NCI-H2107 (cell line): ENCODE measurements at regions not wholly inside any gene's neighbourhood (a gene's known extent, or its start where the extent isn't known, plus 50 kb on each side); places are given as distances from the start of the nearest gene placed in this dataset.
"Not testable (repeated sequence)": the region's sequence is repeated elsewhere in the genome, so short reads cannot be mapped to it uniquely, and the experiment has no call there.

Experiments used
- DNase-seq: peaks from one replicate; lab custom pipeline; 2025; lab: John Stamatoyannopoulos, UW

GRCh38 chr20:4469910-4470309, 216.3 kb upstream of the PRNP start:
- DNase-seq, result no peak

GRCh38 chr20:4468114-4468513, 218.1 kb upstream of the PRNP start:
- no peak for DNase-seq

- no peak for DNase-seq
These were observed 216.9 kb upstream of the ADRA1D start for GRCh38 chr20:4465855-4466545.

- no peak for DNase-seq
These were observed 216.1 kb upstream of the ADRA1D start for GRCh38 chr20:4465212-4465611.

- not testable (repeated sequence) for DNase-seq
These were observed 213.7 kb upstream of the ADRA1D start for GRCh38 chr20:4462801-4463200.

- no peak for DNase-seq
These were observed 210.0 kb upstream of the ADRA1D start for GRCh38 chr20:4459081-4459480.

- no peak for DNase-seq
These were observed 208.8 kb upstream of the ADRA1D start for GRCh38 chr20:4457566-4458543.

GRCh38 chr20:4455996-4456395, 206.9 kb upstream of the ADRA1D start:
- DNase-seq, result no peak

GRCh38 chr20:4455301-4455701, 206.2 kb upstream of the ADRA1D start:
- no peak for DNase-seq

GRCh38 chr20:4454111-4454510, 205.0 kb upstream of the ADRA1D start:
- no peak for DNase-seq

- no peak for DNase-seq
These were observed 204.3 kb upstream of the ADRA1D start for GRCh38 chr20:4453359-4453758.

- DNase-seq, result no peak
These were observed 202.5 kb upstream of the ADRA1D start for GRCh38 chr20:4451487-4452081.

- DNase-seq, result no peak
These were observed 201.0 kb upstream of the ADRA1D start for GRCh38 chr20:4449957-4450715.

GRCh38 chr20:4445784-4446183, 196.7 kb upstream of the ADRA1D start:
- no peak for DNase-seq

GRCh38 chr20:4445331-4445730, 196.2 kb upstream of the ADRA1D start:
- no peak for DNase-seq

- no peak for DNase-seq
These were observed 195.3 kb upstream of the ADRA1D start for GRCh38 chr20:4444404-4444803.

GRCh38 chr20:4443016-4443415, 193.9 kb upstream of the ADRA1D start:
- no peak for DNase-seq

- DNase-seq, result no peak
These were observed 192.8 kb upstream of the ADRA1D start for GRCh38 chr20:4441871-4442270.

GRCh38 chr20:4441191-4441590, 192.1 kb upstream of the ADRA1D start:
- no peak for DNase-seq

GRCh38 chr20:4439461-4439860, 190.4 kb upstream of the ADRA1D start:
- DNase-seq, result no peak

GRCh38 chr20:4437131-4437530, 188.0 kb upstream of the ADRA1D start:
- no peak for DNase-seq
